CD14-positive monocyte (primary cell): ENCODE measurements at regions not wholly inside any gene's neighbourhood (a gene's known extent, or its start where the extent isn't known, plus 50 kb on each side); places are given as distances from the start of the nearest gene placed in this dataset.

Source experiments
- DNase-seq, 3 donors: peaks; one replicate each; pipeline ENCODE4 v3.0.0-alpha.2; 2011 to 2022
- H2AFZ ChIP-seq: 2 replicates; pipeline ENCODE4 v1.6.0; 2012; ENCODE audit warnings: mild to moderate bottlenecking, low read depth, low read length, inconsistent platforms; ENCODE audit not compliant: insufficient read depth, poor library complexity, severe bottlenecking
- H3K27ac ChIP-seq, 2 donors: 1 replicate in 1 of 2; 2 replicates in 1 of 2; pipeline ENCODE4 v1.5.1; 2012 to 2013; ENCODE audit warnings: low read length in 2 of 2, control low read depth in 1 of 2, inconsistent platforms in 1 of 2, low read depth in 1 of 2, mild to moderate bottlenecking in 1 of 2
- H3K27me3 ChIP-seq, 2 donors: one replicate each; pipeline versions ENCODE4 v1.6.0 to v1.6.1; 2011 to 2013; ENCODE audit warnings: low read length in 2 of 2; ENCODE audit not compliant: control insufficient read depth in 2 of 2, insufficient read depth in 2 of 2
- H3K36me3 ChIP-seq, 2 donors: replicated peaks in 1 of 2; 1 replicate in 1 of 2; 2 replicates in 1 of 2; pipeline versions ENCODE4 v1.5.1 to v1.6.1; 2012 to 2013; ENCODE audit warnings: low read length in 2 of 2, control low read depth in 1 of 2, inconsistent platforms in 1 of 2, mild to moderate bottlenecking in 1 of 2; ENCODE audit not compliant: insufficient read depth in 2 of 2, control insufficient read depth in 1 of 2
- H3K4me1 ChIP-seq, 2 donors: 1 replicate in 1 of 2; 2 replicates in 1 of 2; pipeline versions ENCODE4 v1.5.1 to v1.6.1; 2012 to 2013; ENCODE audit warnings: low read length in 2 of 2, control low read depth in 1 of 2, inconsistent platforms in 1 of 2, mild to moderate bottlenecking in 1 of 2, moderate library complexity in 1 of 2; ENCODE audit not compliant: insufficient read depth in 2 of 2, control insufficient read depth in 1 of 2
- H3K4me2 ChIP-seq: replicated peaks from 2 replicates; pipeline ENCODE3; 2012; ENCODE audit warnings: low read length, moderate library complexity, mild to moderate bottlenecking; ENCODE audit not compliant: poor library complexity, severe bottlenecking; ENCODE audit errors: extremely low read depth
- H3K4me3 ChIP-seq, 3 experiments: fragments of 200-600 bp in 1 of 3; sonication (generic) in 1 of 3; replicated peaks in 1 of 3; 1 replicate in 2 of 3; 2 replicates in 1 of 3; pipeline ENCODE4 v1.5.1; 2011 to 2013; ENCODE audit warnings: low read length in 3 of 3, mild to moderate bottlenecking in 3 of 3, control low read depth in 2 of 3, low read depth in 2 of 3, inconsistent platforms in 1 of 3, moderate library complexity in 1 of 3
- H3K79me2 ChIP-seq: 2 replicates; pipeline ENCODE4 v1.6.0; 2012; ENCODE audit warnings: mild to moderate bottlenecking, control low read depth, inconsistent platforms, low read length, moderate library complexity; ENCODE audit not compliant: insufficient read depth
- H3K9ac ChIP-seq: 2 replicates; pipeline ENCODE4 v1.6.0; 2017; ENCODE audit warnings: low read length, mild to moderate bottlenecking; ENCODE audit not compliant: insufficient read depth, poor library complexity, severe bottlenecking
- H3K9me3 ChIP-seq, 2 donors: replicated peaks in 1 of 2; 1 replicate in 1 of 2; 2 replicates in 1 of 2; pipeline versions ENCODE4 v1.5.1 to v1.6.1; 2012 to 2013; ENCODE audit warnings: low read length in 2 of 2, control low read depth in 1 of 2; ENCODE audit not compliant: control insufficient read depth in 1 of 2, insufficient read depth in 1 of 2
- H4K20me1 ChIP-seq: 2 replicates; pipeline ENCODE4 v1.6.0; 2012; ENCODE audit warnings: mild to moderate bottlenecking, low read length, control low read depth, moderate library complexity; ENCODE audit not compliant: insufficient read depth
- H3K27ac Mint-ChIP-seq, 7 donors: one replicate each; pipeline ENCODE4 v1.8.0; 2020; ENCODE audit warnings: mild to moderate bottlenecking in 7 of 7, mixed read lengths in 7 of 7, moderate library complexity in 6 of 7, inconsistent platforms in 2 of 7
- H3K27me3 Mint-ChIP-seq, 3 donors: one replicate each; pipeline ENCODE4 v1.8.0; 2021 to 2022; ENCODE audit warnings: low read depth in 3 of 3, mild to moderate bottlenecking in 3 of 3, mixed read lengths in 3 of 3, moderate library complexity in 3 of 3, inconsistent platforms in 1 of 3
- H3K36me3 Mint-ChIP-seq, 2 donors: one replicate each; pipeline ENCODE4 v1.8.0; 2020; ENCODE audit warnings: mixed read lengths in 2 of 2, inconsistent platforms in 1 of 2, mild to moderate bottlenecking in 1 of 2
- H3K4me1 Mint-ChIP-seq: one replicate; pipeline ENCODE4 v1.8.0; 2020; ENCODE audit warnings: mild to moderate bottlenecking, mixed read lengths
- H3K4me3 Mint-ChIP-seq, 2 donors: one replicate each; pipeline ENCODE4 v1.8.0; 2020; ENCODE audit warnings: mild to moderate bottlenecking in 2 of 2, mixed read lengths in 2 of 2, moderate library complexity in 1 of 2
- H3K9me3 Mint-ChIP-seq, 7 donors: one replicate each; pipeline ENCODE4 v1.8.0; 2020 to 2022; ENCODE audit warnings: mixed read lengths in 7 of 7, mild to moderate bottlenecking in 6 of 7, moderate library complexity in 6 of 7, inconsistent platforms in 2 of 7
- CTCF ChIP-seq: fragments of 200-600 bp; IDR thresholded peaks from one replicate; pipeline ENCODE4 v1.8.0; 2022; ENCODE audit warnings: antibody characterized with exemption, mild to moderate bottlenecking
- WGBS: methylation state at CpG from one replicate; pipeline ENCODE4 v1.1.5; 2013; ENCODE audit warnings: missing lambda C conversion rate; ENCODE audit not compliant: insufficient coverage; 5-methylcytosine and 5-hydroxymethylcytosine counted together
- intact Hi-C, 2 donors: fragments of 100-400 bp; cut with micrococcal nuclease; formaldehyde crosslinking; loops; one replicate each; pipeline versions ENCODE4 v1.15.0 to v1.15.1; 2023

GRCh38 chr1:74937176-74937575 is 197.0 kb upstream of the LHX8 start:
- Histone ChIP-seq H3K36me3 (no peaks in the 10 kb centered on the region), H3K9me3 (no peaks in the 10 kb centered on the region), H3K9ac (no peak overlapping the region), H3K27ac (no peak overlapping the region), H3K79me2 (no peaks in the 10 kb centered on the region), H3K4me3 (no peak overlapping the region), H3K27me3 (no peaks in the 10 kb centered on the region), H3K4me1 (no peaks in the 10 kb centered on the region), H3K4me2 (no peak overlapping the region), H4K20me1 (no peaks in the 10 kb centered on the region), H2AFZ (no peak overlapping the region)
- TF ChIP-seq CTCF: no peak
- DNase-seq: no peak
- intact Hi-C loops: no loop called here
- WGBS: no CpG with 5 or more reads among the region's 1 CpG
- peaks cover 0 to 3% (median 2%) of the 10 kb centered on the region in 3 donors for H3K27me3 Mint-ChIP-seq
- no peak overlapping the region for H3K27ac Mint-ChIP-seq
- no peaks in the 10 kb centered on the region for H3K4me1 Mint-ChIP-seq
- H3K36me3 Mint-ChIP-seq: no peaks in the 10 kb centered on the region
- no peak overlapping the region for H3K4me3 Mint-ChIP-seq
- H3K9me3 Mint-ChIP-seq: peaks cover 0 to 4% (median 0%) of the 10 kb centered on the region in 7 donors

GRCh38 chr1:74943046-74943445 is 191.1 kb upstream of the LHX8 start:
- Mint-ChIP-seq H3K27me3 (peaks cover 0 to 2% (median 0%) of the 10 kb centered on the region in 3 donors), H3K36me3 (no peaks in the 10 kb centered on the region), H3K27ac (no peak overlapping the region), H3K4me1 (no peaks in the 10 kb centered on the region), H3K9me3 (peaks cover 1 to 9% (median 6%) of the 10 kb centered on the region in 7 donors), H3K4me3 (no peak overlapping the region)
- DNase-seq: no peak
- WGBS: no CpG with 5 or more reads among the region's 1 CpG
- no peak overlapping the region for H3K4me2 ChIP-seq
- peaks cover 5 to 7% of the 10 kb centered on the region in 2 donors for H3K9me3 ChIP-seq
- no peak overlapping the region for H2AFZ ChIP-seq
- H3K4me1 ChIP-seq: no peaks in the 10 kb centered on the region
- intact Hi-C loops: no loop called here
- H4K20me1 ChIP-seq: no peaks in the 10 kb centered on the region
- H3K27me3 ChIP-seq: no peaks in the 10 kb centered on the region
- TF ChIP-seq CTCF: no peak
- H3K9ac ChIP-seq: no peak overlapping the region
- no peaks in the 10 kb centered on the region for H3K36me3 ChIP-seq
- H3K4me3 ChIP-seq: no peak overlapping the region
- H3K27ac ChIP-seq: no peak overlapping the region
- H3K79me2 ChIP-seq: no peaks in the 10 kb centered on the region
